ENCODE measurements at regions not wholly inside any gene's neighbourhood (a gene's known extent, or its start where the extent isn't known, plus 50 kb on each side); places are given as distances from the start of the nearest gene placed in this dataset.

DNA sequence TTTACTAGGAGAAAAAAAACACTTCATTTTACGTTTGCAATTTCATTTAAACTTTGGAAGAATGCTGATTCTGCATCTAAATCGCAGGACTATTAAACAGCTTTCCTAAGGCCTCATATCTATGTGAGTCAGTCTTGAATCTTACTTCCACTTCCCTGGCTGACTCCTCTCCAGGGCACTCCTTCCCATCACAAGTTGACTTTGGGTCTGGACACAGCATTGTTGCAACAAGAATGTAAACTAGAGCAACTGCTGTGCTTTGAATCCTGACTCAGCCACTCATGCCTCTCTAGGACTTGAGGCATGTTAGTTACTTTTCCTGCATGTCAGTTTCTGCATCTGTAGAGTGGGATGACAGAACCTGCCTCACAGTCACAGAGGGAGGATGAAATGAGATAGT is 413.8 kb downstream of the FAT4 start:
- Histone ChIP-seq H3K4me2 (replicated peaks; ENCODE audit: low read depth, low read length, poor library complexity, severe bottlenecking) (no peak overlapping the region), H2AFZ (ENCODE audit: insufficient read depth, low read depth, low read length, poor library complexity, severe bottlenecking) (no peak overlapping the region)

DNA sequence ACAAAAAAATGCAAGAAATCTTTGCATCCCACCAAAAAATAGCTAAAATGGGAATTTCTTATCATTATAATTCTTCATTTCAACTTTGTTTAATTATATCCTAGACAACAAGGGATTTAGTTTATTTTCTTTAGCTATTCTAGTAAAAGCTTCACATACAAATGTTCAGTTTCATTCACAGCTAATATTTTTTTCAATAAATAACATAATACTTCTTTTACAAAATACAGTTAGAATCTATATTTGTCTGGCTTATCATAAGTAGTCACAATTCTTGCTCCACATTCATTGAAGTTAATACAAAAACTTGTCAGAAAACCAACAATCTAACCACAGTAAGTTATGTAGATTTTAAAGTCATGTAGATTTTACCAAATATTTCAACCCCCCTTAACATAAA is 414.4 kb downstream of the FAT4 start:
- no peak for ATAC-seq (ENCODE audit: low read depth)
- no peak for DNase-seq
- no peaks in the 10 kb centered on the region for H3K4me1 ChIP-seq (ENCODE audit: control insufficient read depth in 2 of 2, insufficient read depth in 2 of 2, low read length in 2 of 2)
- no peaks in the 10 kb centered on the region for H3K27me3 Mint-ChIP-seq
- no peaks in the 10 kb centered on the region for H3K27me3 ChIP-seq (replicated peaks in 1 of 4; ENCODE audit: control extremely low read depth in 1 of 4, control insufficient read depth in 3 of 4, insufficient read depth in 4 of 4, low read length in 3 of 4)
- H3K4me1 Mint-ChIP-seq, result no peaks in the 10 kb centered on the region
- H4K20me1 ChIP-seq (ENCODE audit: control insufficient read depth, insufficient read depth, low read length, poor library complexity, severe bottlenecking), result no peaks in the 10 kb centered on the region
- H3K9ac ChIP-seq (ENCODE audit: low read length), result no peak overlapping the region
- no peak overlapping the region for H3K4me3 ChIP-seq (ENCODE audit: control extremely low read depth in 1 of 5, extremely low read depth in 1 of 5, insufficient read depth in 1 of 5, low read depth in 2 of 5, low read length in 4 of 5)
- no peak overlapping the region for H3K4me3 Mint-ChIP-seq
- no peak overlapping the region for H3K27ac Mint-ChIP-seq
- CTCF ChIA-PET, result no interaction called here
- intact Hi-C loops (cut with micrococcal nuclease), result no loop called here
- no peaks in the 10 kb centered on the region for H3K79me2 ChIP-seq (ENCODE audit: control insufficient read depth, insufficient read depth, low read length)
- H3K4me2 ChIP-seq (replicated peaks; ENCODE audit: low read depth, low read length, poor library complexity, severe bottlenecking), result no peak overlapping the region
- TF ChIP-seq, protein P1, sequence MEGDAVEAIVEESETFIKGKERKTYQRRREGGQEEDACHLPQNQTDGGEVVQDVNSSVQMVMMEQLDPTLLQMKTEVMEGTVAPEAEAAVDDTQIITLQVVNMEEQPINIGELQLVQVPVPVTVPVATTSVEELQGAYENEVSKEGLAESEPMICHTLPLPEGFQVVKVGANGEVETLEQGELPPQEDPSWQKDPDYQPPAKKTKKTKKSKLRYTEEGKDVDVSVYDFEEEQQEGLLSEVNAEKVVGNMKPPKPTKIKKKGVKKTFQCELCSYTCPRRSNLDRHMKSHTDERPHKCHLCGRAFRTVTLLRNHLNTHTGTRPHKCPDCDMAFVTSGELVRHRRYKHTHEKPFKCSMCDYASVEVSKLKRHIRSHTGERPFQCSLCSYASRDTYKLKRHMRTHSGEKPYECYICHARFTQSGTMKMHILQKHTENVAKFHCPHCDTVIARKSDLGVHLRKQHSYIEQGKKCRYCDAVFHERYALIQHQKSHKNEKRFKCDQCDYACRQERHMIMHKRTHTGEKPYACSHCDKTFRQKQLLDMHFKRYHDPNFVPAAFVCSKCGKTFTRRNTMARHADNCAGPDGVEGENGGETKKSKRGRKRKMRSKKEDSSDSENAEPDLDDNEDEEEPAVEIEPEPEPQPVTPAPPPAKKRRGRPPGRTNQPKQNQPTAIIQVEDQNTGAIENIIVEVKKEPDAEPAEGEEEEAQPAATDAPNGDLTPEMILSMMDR (IDR thresholded peaks at IDR 0.05), result no peak
- no peak for TF ChIP-seq EZH2 (IDR thresholded peaks at IDR 0.05; ENCODE audit: borderline replicate concordance, insufficient read depth, low read depth, low read length, poor library complexity, severe bottlenecking)
- no peaks in the 10 kb centered on the region for H3K36me3 ChIP-seq (replicated peaks in 1 of 2; ENCODE audit: control extremely low read depth in 1 of 2, control insufficient read depth in 1 of 2, extremely low read depth in 1 of 2, insufficient read depth in 2 of 2, low read length in 1 of 2)
- H3K9me3 Mint-ChIP-seq (ENCODE audit: insufficient read depth), result peaks cover 5% of the 10 kb centered on the region
- H3K27ac ChIP-seq (ENCODE audit: low read length in 2 of 2), result no peak overlapping the region
- H2AFZ ChIP-seq (ENCODE audit: insufficient read depth, low read depth, low read length, poor library complexity, severe bottlenecking), result no peak overlapping the region
- H3K9me3 ChIP-seq (ENCODE audit: control extremely low read depth in 1 of 3, control insufficient read depth in 2 of 3, insufficient read depth in 1 of 3, low read length in 2 of 3), result peaks cover 0 to 1% (median 0%) of the 10 kb centered on the region in 3 donors
- POLR2A ChIA-PET, result no interaction called here

More for the DNA sequence above, 413.8 kb downstream of the FAT4 start:
- TF ChIP-seq, protein P1 (IDR thresholded peaks at IDR 0.05), result no peak
- no peak for TF ChIP-seq EZH2 (IDR thresholded peaks at IDR 0.05; ENCODE audit: borderline replicate concordance, insufficient read depth, low read depth, low read length, poor library complexity, severe bottlenecking)
- Mint-ChIP-seq H3K27ac (no peak overlapping the region), H3K9me3 (ENCODE audit: insufficient read depth) (peaks cover 5% of the 10 kb centered on the region), H3K4me1 (no peaks in the 10 kb centered on the region), H3K27me3 (no peaks in the 10 kb centered on the region), H3K4me3 (no peak overlapping the region)
- H3K36me3 ChIP-seq (replicated peaks in 1 of 2; ENCODE audit: control extremely low read depth in 1 of 2, control insufficient read depth in 1 of 2, extremely low read depth in 1 of 2, insufficient read depth in 2 of 2, low read length in 1 of 2), result no peaks in the 10 kb centered on the region
- H3K27ac ChIP-seq (ENCODE audit: low read length in 2 of 2), result no peak overlapping the region
- intact Hi-C loops (cut with micrococcal nuclease), result no loop called here
- ChIA-PET CTCF (no interaction called here), POLR2A (no interaction called here)
- no peak overlapping the region for H3K9ac ChIP-seq (ENCODE audit: low read length)
- H3K27me3 ChIP-seq (replicated peaks in 1 of 4; ENCODE audit: control extremely low read depth in 1 of 4, control insufficient read depth in 3 of 4, insufficient read depth in 4 of 4, low read length in 3 of 4), result no peaks in the 10 kb centered on the region
- no peak overlapping the region for H3K4me3 ChIP-seq (ENCODE audit: control extremely low read depth in 1 of 5, extremely low read depth in 1 of 5, insufficient read depth in 1 of 5, low read depth in 2 of 5, low read length in 4 of 5)
- no peaks in the 10 kb centered on the region for H3K79me2 ChIP-seq (ENCODE audit: control insufficient read depth, insufficient read depth, low read length)
- no peaks in the 10 kb centered on the region for H4K20me1 ChIP-seq (ENCODE audit: control insufficient read depth, insufficient read depth, low read length, poor library complexity, severe bottlenecking)
- 67% methylated on average over 1 of the region's 2 CpGs for WGBS (ENCODE audit: insufficient coverage)
- H3K4me1 ChIP-seq (ENCODE audit: control insufficient read depth in 2 of 2, insufficient read depth in 2 of 2, low read length in 2 of 2), result no peaks in the 10 kb centered on the region
- DNase-seq, result no peak
- H3K9me3 ChIP-seq (ENCODE audit: control extremely low read depth in 1 of 3, control insufficient read depth in 2 of 3, insufficient read depth in 1 of 3, low read length in 2 of 3), result peaks cover 0 to 5% (median 0%) of the 10 kb centered on the region in 3 donors
- no peak for ATAC-seq (ENCODE audit: low read depth)

Data from B cell (primary cell).